AG04449 (cell line): ENCODE measurements at regions not wholly inside any gene's neighbourhood (a gene's known extent, or its start where the extent isn't known, plus 50 kb on each side); places are given as distances from the start of the nearest gene placed in this dataset.
"Not testable (repeated sequence)": the region's sequence is repeated elsewhere in the genome, so short reads cannot be mapped to it uniquely, and the experiment has no call there.

Source experiments
- CTCF ChIA-PET: fragments of 350-600 bp; formaldehyde crosslinking; extraction: SDS; loops from one replicate; lab custom pipeline; 2021; ENCODE audit warnings: antibody characterized with exemption; lab: Yijun Ruan, JAX
- POLR2A ChIA-PET: fragments of 400-600, 350-600 bp; formaldehyde crosslinking; extraction: SDS; loops from one replicate; lab custom pipeline; 2020; ENCODE audit warnings: antibody characterized with exemption, inconsistent platforms; lab: Yijun Ruan, JAX
- DNase-seq: peaks from one replicate; pipeline ENCODE4 v3.0.0-alpha.2; 2010; ENCODE audit warnings: low read depth, low spot score
- H3K4me3 ChIP-seq: 2 replicates; pipeline ENCODE4 v1.5.1; 2011; ENCODE audit warnings: low read depth, mild to moderate bottlenecking, control low read depth, low read length
- TF ChIP-seq, protein P1 (sequence below): IDR thresholded peaks from one replicate; pipeline ENCODE4 v1.5.1; 2011; ENCODE audit warnings: mild to moderate bottlenecking, moderate library complexity, low read length, control low read depth, inconsistent platforms; ENCODE audit not compliant: insufficient read depth; ENCODE audit errors: missing control alignments

DNA sequence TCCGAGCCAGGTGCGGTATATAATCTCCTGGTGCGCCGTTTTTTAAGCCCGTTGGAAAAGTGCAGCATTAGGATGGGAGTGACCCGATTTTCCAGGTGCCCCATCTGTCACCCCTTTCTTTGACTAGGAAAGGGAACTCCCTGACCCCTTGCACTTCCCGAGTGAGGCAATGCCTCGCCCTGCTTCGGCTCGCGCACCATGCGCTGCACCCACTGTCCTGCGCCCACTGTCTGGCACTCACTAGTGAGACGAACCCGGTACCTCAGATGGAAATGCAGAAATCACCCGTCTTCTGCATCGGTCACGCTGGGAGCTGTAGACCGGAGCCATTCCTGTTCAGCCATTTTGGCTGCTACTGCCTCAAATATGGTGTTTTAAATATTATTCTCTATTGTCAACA lies 198.0 kb downstream of the MEIS1 start:
- POLR2A ChIA-PET, CTCF ChIA-PET, H3K4me3 ChIP-seq, DNase-seq: not testable (repeated sequence)

DNA sequence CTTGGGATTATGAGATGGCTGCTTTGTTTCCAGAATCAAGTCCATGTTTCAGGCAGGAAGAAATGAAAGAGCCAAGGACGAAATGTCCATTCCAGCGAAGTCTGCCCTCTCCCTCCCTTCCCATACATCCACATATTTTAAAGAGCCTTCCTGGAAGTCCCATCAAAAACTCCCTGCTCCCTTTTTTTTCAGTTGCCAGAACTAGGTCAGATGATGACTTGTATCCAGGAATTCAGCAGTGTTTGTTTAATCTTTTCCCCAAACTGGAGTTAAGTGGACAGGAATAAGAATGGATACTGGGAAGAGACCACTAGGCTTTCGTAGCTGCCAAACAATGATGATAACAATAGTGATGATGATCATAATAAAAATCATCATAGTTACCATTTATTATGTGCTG lies 198.7 kb downstream of the MEIS1 start:
- CTCF ChIA-PET: no interaction called here
- TF ChIP-seq, protein P1, sequence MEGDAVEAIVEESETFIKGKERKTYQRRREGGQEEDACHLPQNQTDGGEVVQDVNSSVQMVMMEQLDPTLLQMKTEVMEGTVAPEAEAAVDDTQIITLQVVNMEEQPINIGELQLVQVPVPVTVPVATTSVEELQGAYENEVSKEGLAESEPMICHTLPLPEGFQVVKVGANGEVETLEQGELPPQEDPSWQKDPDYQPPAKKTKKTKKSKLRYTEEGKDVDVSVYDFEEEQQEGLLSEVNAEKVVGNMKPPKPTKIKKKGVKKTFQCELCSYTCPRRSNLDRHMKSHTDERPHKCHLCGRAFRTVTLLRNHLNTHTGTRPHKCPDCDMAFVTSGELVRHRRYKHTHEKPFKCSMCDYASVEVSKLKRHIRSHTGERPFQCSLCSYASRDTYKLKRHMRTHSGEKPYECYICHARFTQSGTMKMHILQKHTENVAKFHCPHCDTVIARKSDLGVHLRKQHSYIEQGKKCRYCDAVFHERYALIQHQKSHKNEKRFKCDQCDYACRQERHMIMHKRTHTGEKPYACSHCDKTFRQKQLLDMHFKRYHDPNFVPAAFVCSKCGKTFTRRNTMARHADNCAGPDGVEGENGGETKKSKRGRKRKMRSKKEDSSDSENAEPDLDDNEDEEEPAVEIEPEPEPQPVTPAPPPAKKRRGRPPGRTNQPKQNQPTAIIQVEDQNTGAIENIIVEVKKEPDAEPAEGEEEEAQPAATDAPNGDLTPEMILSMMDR: no peak
- POLR2A ChIA-PET: no interaction called here
- no peak overlapping the region for H3K4me3 ChIP-seq
- no peak for DNase-seq

DNA sequence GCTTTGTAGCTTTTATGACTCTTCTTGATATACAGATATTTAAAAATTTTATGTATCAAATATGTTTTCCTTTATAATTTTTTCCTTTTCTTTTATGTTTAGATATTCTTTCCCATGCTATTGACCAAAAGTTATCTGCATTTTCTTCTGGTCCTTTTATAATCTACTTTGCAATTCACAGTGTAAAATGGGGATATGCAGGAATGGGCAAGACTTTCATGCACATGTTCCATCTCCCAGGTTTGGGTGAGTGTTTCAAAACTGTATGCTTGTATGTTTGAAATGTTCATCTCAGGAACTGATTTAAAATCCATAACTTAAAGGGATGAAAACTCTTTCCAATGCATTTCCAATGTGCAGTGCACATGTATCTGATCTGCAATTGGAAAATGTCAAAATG lies 199.9 kb downstream of the MEIS1 start:
- DNase-seq: no peak
- ChIA-PET CTCF (no interaction called here), POLR2A (no interaction called here)
- no peak overlapping the region for H3K4me3 ChIP-seq
- TF ChIP-seq, protein P1: no peak

DNA sequence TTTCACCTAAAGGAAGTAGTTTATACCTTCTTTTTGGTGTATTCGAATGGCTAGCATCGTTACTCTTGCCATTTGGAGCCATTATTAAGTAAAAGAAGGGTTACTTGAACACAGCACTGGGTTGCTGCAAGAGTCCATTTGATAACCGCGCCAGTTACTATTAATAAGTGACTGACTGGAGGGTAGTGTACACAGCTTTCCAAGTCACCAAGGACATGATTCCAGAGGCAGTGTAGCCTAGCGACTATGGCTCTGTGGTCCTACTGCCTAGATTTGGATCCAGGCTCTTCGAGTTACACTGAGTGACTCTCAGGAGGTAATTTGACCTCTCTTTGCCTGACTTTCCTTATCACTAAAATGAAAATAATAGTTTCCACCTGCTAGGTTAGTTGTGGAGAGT lies 206.8 kb downstream of the MEIS1 start:
- ChIA-PET CTCF (no interaction called here), POLR2A (no interaction called here)
- no peak overlapping the region for H3K4me3 ChIP-seq
- DNase-seq: no peak
- TF ChIP-seq, protein P1: no peak

DNA sequence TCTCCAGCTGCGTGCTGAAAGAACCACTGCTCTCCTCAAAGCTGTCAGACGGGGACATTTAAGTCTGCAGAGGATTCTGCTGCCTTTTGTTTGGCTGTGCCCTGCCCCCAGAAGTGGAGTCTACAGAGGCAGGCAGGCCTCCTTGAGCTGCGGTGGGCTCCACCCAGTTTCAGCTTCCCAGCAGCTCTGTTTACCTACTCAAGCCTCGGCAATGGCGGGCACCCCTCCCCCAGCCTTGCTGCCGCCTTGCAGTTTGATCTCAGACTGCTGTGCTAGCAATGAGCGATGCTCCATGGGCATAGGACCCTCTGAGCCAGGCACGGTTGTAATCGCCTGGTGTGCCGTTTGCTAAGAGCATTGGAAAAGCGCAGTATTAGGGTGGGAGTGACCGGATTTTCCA lies 213.2 kb downstream of the MEIS1 start:
- POLR2A ChIA-PET, DNase-seq, H3K4me3 ChIP-seq: not testable (repeated sequence)
- CTCF ChIA-PET: interaction anchor here (1.3 kb wide), 1 partner anchor 9 kb away, joined by 3 read pairs; no protein-coding TSS in a partner anchor

DNA sequence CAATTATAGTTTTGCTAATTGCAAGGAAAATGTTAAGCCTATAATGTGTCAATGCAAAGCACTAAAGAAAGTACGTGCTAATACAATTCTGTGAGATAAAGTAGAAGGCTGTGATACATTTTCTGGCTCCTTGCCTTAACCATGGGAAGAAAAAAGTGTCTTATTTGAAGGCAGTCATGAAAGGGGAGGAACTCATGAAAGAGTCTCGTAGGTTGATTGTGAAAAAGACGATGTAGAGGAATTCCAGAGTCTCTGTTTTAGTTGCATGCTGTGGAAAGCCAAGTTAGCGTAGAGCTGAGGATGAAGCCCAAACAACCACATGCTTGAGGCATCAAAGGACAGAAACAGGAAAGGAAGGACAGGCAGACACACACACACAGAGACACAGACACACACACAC lies 214.1 kb downstream of the MEIS1 start:
- ChIA-PET POLR2A (no interaction called here), CTCF (no interaction called here)
- TF ChIP-seq, protein P1: no peak
- no peak overlapping the region for H3K4me3 ChIP-seq
- no peak for DNase-seq

DNA sequence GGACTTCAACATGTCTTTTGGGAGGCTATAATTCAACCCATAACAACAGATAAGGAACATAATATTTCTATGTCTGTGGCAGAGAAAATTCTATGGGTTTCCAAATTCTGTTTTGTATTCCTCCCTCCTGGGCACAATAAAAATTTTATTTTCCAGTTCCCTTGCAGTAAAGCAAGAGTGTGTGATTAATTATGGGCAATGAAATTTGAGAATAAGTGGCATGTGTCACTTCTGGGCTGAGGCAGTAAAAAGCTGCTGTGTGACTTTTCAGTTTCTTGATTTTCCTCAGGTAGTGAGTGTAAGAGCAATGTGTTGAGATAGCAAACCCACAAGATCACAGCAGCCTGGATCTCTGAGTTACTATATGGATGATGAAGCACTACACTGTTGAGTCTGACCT lies 216.4 kb downstream of the MEIS1 start:
- POLR2A ChIA-PET: no interaction called here
- DNase-seq: no peak
- H3K4me3 ChIP-seq: no peak overlapping the region
- TF ChIP-seq, protein P1: no peak
- CTCF ChIA-PET: no interaction called here

DNA sequence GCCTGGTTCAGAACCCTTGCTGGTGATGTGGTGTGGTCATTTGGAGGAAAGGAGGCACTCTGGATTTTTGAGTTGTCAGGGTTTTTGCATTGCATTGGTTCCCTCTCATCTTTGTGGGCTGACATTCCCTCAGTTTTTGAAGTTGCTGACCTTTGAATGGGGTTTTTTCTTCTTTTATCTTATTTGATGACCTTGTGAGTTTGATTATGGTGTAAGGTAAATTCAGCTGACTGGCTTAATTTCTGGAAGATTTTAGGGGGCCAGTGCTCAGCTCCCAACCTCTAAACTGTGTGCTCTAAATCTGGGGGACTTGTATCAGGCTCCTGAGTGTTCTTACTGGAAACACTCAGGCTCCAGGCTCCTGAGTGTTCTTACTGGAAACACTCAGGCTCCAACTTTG lies 225.9 kb downstream of the MEIS1 start:
- DNase-seq: no peak
- ChIA-PET CTCF (no interaction called here), POLR2A (no interaction called here)
- H3K4me3 ChIP-seq: no peak overlapping the region
- TF ChIP-seq, protein P1: no peak
